ENCODE measurements at regions not wholly inside any gene's neighbourhood (a gene's known extent, or its start where the extent isn't known, plus 50 kb on each side); places are given as distances from the start of the nearest gene placed in this dataset.

DNA sequence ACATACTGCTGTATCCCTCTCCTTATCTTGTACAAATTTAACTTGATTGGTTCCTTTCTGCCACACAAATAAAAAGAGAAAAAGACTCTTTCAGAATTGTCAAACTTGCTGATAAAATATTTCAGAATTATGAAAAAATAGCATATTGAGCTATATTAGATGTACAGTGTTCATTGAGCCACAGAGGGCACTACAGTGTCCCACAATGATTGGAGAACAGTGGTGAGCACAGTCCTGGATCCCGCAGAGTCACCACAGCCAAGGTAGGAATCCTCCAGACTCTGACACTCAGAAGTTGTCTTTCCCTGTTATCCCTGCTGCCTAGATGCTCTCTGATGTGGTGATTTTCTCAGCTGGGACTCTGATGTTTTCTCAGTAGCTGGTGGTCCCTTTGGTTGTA is 1281.3 kb upstream of the ZEB2 start:
- no peak for ATAC-seq

More for the DNA sequence above, 1281.3 kb upstream of the ZEB2 start:
- Histone ChIP-seq H2AFZ (no peak overlapping the region), H3K9me2 (ENCODE audit: insufficient read depth) (peaks cover 6% of the 10 kb centered on the region; the same call in 1 of the 2 replicates), H3K4me1 (ENCODE audit: insufficient read depth) (no peaks in the 10 kb centered on the region), H3K4me3 (no peak overlapping the region), H3K4me2 (no peak overlapping the region), H3F3A (replicated peaks; ENCODE audit: low read depth) (no peaks in the 10 kb centered on the region), H3K27ac (ENCODE audit: low read depth) (no peak overlapping the region), H4K20me1 (replicated peaks; ENCODE audit: insufficient read depth) (no peaks in the 10 kb centered on the region), H3K27me3 (ENCODE audit: insufficient read depth) (no peaks in the 10 kb centered on the region), H3K36me3 (ENCODE audit: insufficient read depth) (no peaks in the 10 kb centered on the region), H3K79me2 (replicated peaks; ENCODE audit: insufficient read depth) (no peaks in the 10 kb centered on the region)
- Mint-ChIP-seq H3K27me3 (ENCODE audit: insufficient read depth, low read depth, poor library complexity) (no peaks in the 10 kb centered on the region), H3K36me3 (ENCODE audit: low read depth) (no peaks in the 10 kb centered on the region), H3K4me3 (no peak overlapping the region), H3K27ac (no peak overlapping the region), H3K4me1 (peaks cover 7% of the 10 kb centered on the region; the same call in 1 of the 3 replicates), H3K9me3 (no peaks in the 10 kb centered on the region)
- DNase-seq (ENCODE audit: low spot score) = no peak
- TF ChIP-seq JUNB (IDR thresholded peaks at IDR 0.05; ENCODE audit: unreplicated experiment) (no peak), POLR2AphosphoS5 (IDR thresholded peaks at IDR 0.05; ENCODE audit: low read depth) (no peak), CREB1 (CRISPR knock-in tag; IDR thresholded peaks at IDR 0.05; ENCODE audit: low read depth) (no peak), ZNF331 (CRISPR knock-in tag; IDR thresholded peaks at IDR 0.05; ENCODE audit: low read depth) (no peak), NANOG (IDR thresholded peaks at IDR 0.05; ENCODE audit: borderline replicate concordance) (no peak), EZH2phosphoT487 (IDR thresholded peaks at IDR 0.05; ENCODE audit: unreplicated experiment) (no peak)
- TF ChIP-seq, protein P1, sequence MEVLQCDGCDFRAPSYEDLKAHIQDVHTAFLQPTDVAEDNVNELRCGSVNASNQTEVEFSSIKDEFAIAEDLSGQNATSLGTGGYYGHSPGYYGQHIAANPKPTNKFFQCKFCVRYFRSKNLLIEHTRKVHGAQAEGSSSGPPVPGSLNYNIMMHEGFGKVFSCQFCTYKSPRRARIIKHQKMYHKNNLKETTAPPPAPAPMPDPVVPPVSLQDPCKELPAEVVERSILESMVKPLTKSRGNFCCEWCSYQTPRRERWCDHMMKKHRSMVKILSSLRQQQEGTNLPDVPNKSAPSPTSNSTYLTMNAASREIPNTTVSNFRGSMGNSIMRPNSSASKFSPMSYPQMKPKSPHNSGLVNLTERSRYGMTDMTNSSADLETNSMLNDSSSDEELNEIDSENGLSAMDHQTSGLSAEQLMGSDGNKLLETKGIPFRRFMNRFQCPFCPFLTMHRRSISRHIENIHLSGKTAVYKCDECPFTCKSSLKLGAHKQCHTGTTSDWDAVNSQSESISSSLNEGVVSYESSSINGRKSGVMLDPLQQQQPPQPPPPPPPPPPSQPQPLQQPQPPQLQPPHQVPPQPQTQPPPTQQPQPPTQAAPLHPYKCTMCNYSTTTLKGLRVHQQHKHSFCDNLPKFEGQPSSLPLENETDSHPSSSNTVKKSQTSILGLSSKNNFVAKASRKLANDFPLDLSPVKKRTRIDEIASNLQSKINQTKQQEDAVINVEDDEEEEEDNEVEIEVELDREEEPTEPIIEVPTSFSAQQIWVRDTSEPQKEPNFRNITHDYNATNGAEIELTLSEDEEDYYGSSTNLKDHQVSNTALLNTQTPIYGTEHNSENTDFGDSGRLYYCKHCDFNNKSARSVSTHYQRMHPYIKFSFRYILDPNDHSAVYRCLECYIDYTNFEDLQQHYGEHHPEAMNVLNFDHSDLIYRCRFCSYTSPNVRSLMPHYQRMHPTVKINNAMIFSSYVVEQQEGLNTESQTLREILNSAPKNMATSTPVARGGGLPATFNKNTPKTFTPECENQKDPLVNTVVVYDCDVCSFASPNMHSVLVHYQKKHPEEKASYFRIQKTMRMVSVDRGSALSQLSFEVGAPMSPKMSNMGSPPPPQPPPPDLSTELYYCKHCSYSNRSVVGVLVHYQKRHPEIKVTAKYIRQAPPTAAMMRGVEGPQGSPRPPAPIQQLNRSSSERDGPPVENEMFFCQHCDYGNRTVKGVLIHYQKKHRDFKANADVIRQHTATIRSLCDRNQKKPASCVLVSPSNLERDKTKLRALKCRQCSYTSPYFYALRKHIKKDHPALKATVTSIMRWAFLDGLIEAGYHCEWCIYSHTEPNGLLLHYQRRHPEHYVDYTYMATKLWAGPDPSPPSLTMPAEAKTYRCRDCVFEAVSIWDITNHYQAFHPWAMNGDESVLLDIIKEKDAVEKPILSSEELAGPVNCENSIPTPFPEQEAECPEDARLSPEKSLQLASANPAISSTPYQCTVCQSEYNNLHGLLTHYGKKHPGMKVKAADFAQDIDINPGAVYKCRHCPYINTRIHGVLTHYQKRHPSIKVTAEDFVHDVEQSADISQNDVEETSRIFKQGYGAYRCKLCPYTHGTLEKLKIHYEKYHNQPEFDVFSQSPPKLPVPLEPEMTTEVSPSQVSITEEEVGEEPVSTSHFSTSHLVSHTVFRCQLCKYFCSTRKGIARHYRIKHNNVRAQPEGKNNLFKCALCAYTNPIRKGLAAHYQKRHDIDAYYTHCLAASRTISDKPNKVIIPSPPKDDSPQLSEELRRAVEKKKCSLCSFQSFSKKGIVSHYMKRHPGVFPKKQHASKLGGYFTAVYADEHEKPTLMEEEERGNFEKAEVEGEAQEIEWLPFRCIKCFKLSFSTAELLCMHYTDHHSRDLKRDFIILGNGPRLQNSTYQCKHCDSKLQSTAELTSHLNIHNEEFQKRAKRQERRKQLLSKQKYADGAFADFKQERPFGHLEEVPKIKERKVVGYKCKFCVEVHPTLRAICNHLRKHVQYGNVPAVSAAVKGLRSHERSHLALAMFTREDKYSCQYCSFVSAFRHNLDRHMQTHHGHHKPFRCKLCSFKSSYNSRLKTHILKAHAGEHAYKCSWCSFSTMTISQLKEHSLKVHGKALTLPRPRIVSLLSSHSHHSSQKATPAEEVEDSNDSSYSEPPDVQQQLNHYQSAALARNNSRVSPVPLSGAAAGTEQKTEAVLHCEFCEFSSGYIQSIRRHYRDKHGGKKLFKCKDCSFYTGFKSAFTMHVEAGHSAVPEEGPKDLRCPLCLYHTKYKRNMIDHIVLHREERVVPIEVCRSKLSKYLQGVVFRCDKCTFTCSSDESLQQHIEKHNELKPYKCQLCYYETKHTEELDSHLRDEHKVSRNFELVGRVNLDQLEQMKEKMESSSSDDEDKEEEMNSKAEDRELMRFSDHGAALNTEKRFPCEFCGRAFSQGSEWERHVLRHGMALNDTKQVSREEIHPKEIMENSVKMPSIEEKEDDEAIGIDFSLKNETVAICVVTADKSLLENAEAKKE (CRISPR knock-in tag; IDR thresholded peaks at IDR 0.05) = no peak
- TF ChIP-seq, protein P2, sequence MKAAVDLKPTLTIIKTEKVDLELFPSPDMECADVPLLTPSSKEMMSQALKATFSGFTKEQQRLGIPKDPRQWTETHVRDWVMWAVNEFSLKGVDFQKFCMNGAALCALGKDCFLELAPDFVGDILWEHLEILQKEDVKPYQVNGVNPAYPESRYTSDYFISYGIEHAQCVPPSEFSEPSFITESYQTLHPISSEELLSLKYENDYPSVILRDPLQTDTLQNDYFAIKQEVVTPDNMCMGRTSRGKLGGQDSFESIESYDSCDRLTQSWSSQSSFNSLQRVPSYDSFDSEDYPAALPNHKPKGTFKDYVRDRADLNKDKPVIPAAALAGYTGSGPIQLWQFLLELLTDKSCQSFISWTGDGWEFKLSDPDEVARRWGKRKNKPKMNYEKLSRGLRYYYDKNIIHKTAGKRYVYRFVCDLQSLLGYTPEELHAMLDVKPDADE (IDR thresholded peaks at IDR 0.05) = no peak

Measured in GM23338 (cell line).